ENCODE measurements at regions not wholly inside any gene's neighbourhood (a gene's known extent, or its start where the extent isn't known, plus 50 kb on each side); places are given as distances from the start of the nearest gene placed in this dataset.

DNA sequence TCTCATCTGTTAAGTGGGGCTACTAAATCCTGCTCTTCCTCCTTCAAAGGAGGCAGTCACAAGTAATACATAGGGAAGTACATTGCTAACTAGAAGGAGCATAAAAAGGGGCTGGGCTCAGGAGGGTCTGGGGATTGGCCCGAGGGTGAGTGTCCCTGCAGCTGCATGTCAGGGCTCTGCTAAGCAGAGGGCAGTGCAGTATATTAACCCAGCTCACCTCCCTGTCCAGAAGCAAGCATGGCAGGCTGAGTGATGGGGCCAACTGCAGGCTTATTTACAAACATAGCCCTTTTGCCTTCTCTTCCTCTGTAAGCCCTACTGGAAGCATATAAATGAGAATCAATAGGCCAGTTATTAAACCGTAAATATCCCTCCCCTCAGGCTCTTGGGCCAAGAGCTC lies 143.2 kb upstream of the PCBD1 start:
- TF ChIP-seq, protein P1, sequence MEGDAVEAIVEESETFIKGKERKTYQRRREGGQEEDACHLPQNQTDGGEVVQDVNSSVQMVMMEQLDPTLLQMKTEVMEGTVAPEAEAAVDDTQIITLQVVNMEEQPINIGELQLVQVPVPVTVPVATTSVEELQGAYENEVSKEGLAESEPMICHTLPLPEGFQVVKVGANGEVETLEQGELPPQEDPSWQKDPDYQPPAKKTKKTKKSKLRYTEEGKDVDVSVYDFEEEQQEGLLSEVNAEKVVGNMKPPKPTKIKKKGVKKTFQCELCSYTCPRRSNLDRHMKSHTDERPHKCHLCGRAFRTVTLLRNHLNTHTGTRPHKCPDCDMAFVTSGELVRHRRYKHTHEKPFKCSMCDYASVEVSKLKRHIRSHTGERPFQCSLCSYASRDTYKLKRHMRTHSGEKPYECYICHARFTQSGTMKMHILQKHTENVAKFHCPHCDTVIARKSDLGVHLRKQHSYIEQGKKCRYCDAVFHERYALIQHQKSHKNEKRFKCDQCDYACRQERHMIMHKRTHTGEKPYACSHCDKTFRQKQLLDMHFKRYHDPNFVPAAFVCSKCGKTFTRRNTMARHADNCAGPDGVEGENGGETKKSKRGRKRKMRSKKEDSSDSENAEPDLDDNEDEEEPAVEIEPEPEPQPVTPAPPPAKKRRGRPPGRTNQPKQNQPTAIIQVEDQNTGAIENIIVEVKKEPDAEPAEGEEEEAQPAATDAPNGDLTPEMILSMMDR (IDR thresholded peaks at IDR 0.05): no peak
- TF ChIP-seq POLR2AphosphoS5 (IDR thresholded peaks at IDR 0.05): no peak
- TF ChIP-seq EP300 (IDR thresholded peaks at IDR 0.05): no peak
